ENCODE measurements at regions not wholly inside any gene's neighbourhood (a gene's known extent, or its start where the extent isn't known, plus 50 kb on each side); places are given as distances from the start of the nearest gene placed in this dataset.

- ATAC-seq (ENCODE audit: low FRiP score in 2 of 2) = no peak
- TF ChIP-seq POLR2A (IDR thresholded peaks at IDR 0.05) (no peak), EP300 (IDR thresholded peaks at IDR 0.05) (no peak), CTCF (IDR thresholded peaks at IDR 0.05) (no peak), POLR2AphosphoS5 (IDR thresholded peaks at IDR 0.05) (no peak)
- no peak overlapping the region for H3K4me3 ChIP-seq
Observed at GRCh38 chr9:4402501-4402900, 87.8 kb upstream of the SLC1A1 start.

GRCh38 chr9:4400731-4401130 is 89.5 kb upstream of the SLC1A1 start:
- Histone ChIP-seq H3K36me3 (no peaks in the 10 kb centered on the region), H3K9me3 (peaks cover 0 to 12% (median 0%) of the 10 kb centered on the region in 4 donors), H3K4me3 (no peak overlapping the region), H3K27me3 (no peaks in the 10 kb centered on the region), H3K4me1 (no peaks in the 10 kb centered on the region), H3K27ac (no peak overlapping the region)
- TF ChIP-seq POLR2AphosphoS5 (IDR thresholded peaks at IDR 0.05) = no peak
- TF ChIP-seq EP300 (IDR thresholded peaks at IDR 0.05) = no peak
- TF ChIP-seq POLR2A (IDR thresholded peaks at IDR 0.05) = no peak
- no peak for TF ChIP-seq CTCF (IDR thresholded peaks at IDR 0.05)
- 92 to 93% methylated on average over 3 of the region's 3 CpGs for WGBS, 2 donors
- DNase-seq = no peak
- ATAC-seq (ENCODE audit: low FRiP score in 2 of 2) = no peak

More at GRCh38 chr9:4402501-4402900, 87.8 kb upstream of the SLC1A1 start:
- H3K27me3 ChIP-seq = no peaks in the 10 kb centered on the region
- DNase-seq = no peak
- no peak overlapping the region for H3K27ac ChIP-seq
- no peaks in the 10 kb centered on the region for H3K4me1 ChIP-seq
- H3K9me3 ChIP-seq = peaks cover 0 to 12% (median 0%) of the 10 kb centered on the region in 4 donors
- H3K36me3 ChIP-seq = no peaks in the 10 kb centered on the region

- Histone ChIP-seq H3K4me1 (no peaks in the 10 kb centered on the region), H3K27me3 (no peaks in the 10 kb centered on the region), H3K36me3 (no peaks in the 10 kb centered on the region), H3K27ac (no peak overlapping the region), H3K9me3 (peaks cover 0 to 11% (median 0%) of the 10 kb centered on the region in 4 donors), H3K4me3 (no peak overlapping the region)
- TF ChIP-seq EP300 (IDR thresholded peaks at IDR 0.05) (no peak), CTCF (IDR thresholded peaks at IDR 0.05) (no peak), POLR2AphosphoS5 (IDR thresholded peaks at IDR 0.05) (no peak), POLR2A (IDR thresholded peaks at IDR 0.05) (no peak)
- 81 to 88% methylated on average over 2 of the region's 2 CpGs for WGBS, 2 donors
- ATAC-seq (ENCODE audit: low FRiP score in 2 of 2) = no peak
- no peak for DNase-seq
Observed at GRCh38 chr9:4397917-4398316, 92.4 kb upstream of the SLC1A1 start.

- H3K4me3 ChIP-seq = no peak overlapping the region
- H3K27ac ChIP-seq = no peak overlapping the region
- H3K9me3 ChIP-seq = no peaks in the 10 kb centered on the region
- 86 to 93% methylated on average over 4 of the region's 4 CpGs for whole genome bisulfite sequencing, 2 donors
- no peaks in the 10 kb centered on the region for H3K36me3 ChIP-seq
- DNase-seq = no peak
- no peaks in the 10 kb centered on the region for H3K4me1 ChIP-seq
- no peaks in the 10 kb centered on the region for H3K27me3 ChIP-seq
- TF ChIP-seq CTCF (IDR thresholded peaks at IDR 0.05) (no peak), EP300 (IDR thresholded peaks at IDR 0.05) (no peak), POLR2A (IDR thresholded peaks at IDR 0.05) (no peak), POLR2AphosphoS5 (IDR thresholded peaks at IDR 0.05) (no peak)
- ATAC-seq (ENCODE audit: low FRiP score in 2 of 2) = no peak
Observed at GRCh38 chr9:4393806-4394523, 94.1 kb upstream of the GLIS3 start.

GRCh38 chr9:4389755-4390154 is 89.9 kb upstream of the GLIS3 start:
- no peak overlapping the region for H3K27ac ChIP-seq
- DNase-seq (no peak), ATAC-seq (ENCODE audit: low FRiP score in 2 of 2) (no peak)
- no peaks in the 10 kb centered on the region for H3K27me3 ChIP-seq
- H3K4me1 ChIP-seq = no peaks in the 10 kb centered on the region
- no peak overlapping the region for H3K4me3 ChIP-seq
- no peak for TF ChIP-seq CTCF (IDR thresholded peaks at IDR 0.05)
- no peak for TF ChIP-seq POLR2A (IDR thresholded peaks at IDR 0.05)
- no peaks in the 10 kb centered on the region for H3K36me3 ChIP-seq
- WGBS, 2 donors = 84 to 85% methylated on average over 4 of the region's 4 CpGs
- no peaks in the 10 kb centered on the region for H3K9me3 ChIP-seq
